GM19395 (cell line): ENCODE measurements at regions not wholly inside any gene's neighbourhood (a gene's known extent, or its start where the extent isn't known, plus 50 kb on each side); places are given as distances from the start of the nearest gene placed in this dataset.

Experiments
- ATAC-seq: cut with Tn5 transposase; IDR thresholded peaks from one replicate; pipeline ENCODE4 v1.9.1; 2021; ENCODE audit warnings: mild to moderate bottlenecking, moderate library complexity; ENCODE audit not compliant: unreplicated experiment

GRCh38 chr6:165229216-165229615 lies 80.2 kb downstream of the C6orf118 start:
- ATAC-seq = no peak

- ATAC-seq = no peak
Measured at GRCh38 chr6:165227644-165228329, 81.6 kb downstream of the C6orf118 start.

GRCh38 chr6:165223736-165224135 lies 85.7 kb downstream of the C6orf118 start:
- ATAC-seq = no peak

- ATAC-seq = no peak
Measured at GRCh38 chr6:165223101-165223500, 86.3 kb downstream of the C6orf118 start.

- ATAC-seq = no peak
Measured at GRCh38 chr6:165222315-165223025, 86.9 kb downstream of the C6orf118 start.

GRCh38 chr6:165220045-165220444 lies 89.4 kb downstream of the C6orf118 start:
- ATAC-seq = no peak

GRCh38 chr6:165219629-165220028 lies 89.8 kb downstream of the C6orf118 start:
- no peak for ATAC-seq

- no peak for ATAC-seq
Measured at GRCh38 chr6:165218829-165219228, 90.6 kb downstream of the C6orf118 start.

GRCh38 chr6:165206798-165207197 lies 102.6 kb downstream of the C6orf118 start:
- ATAC-seq = no peak

- no peak for ATAC-seq
Measured at GRCh38 chr6:165205632-165206031, 103.8 kb downstream of the C6orf118 start.

GRCh38 chr6:165204807-165205545 lies 104.4 kb downstream of the C6orf118 start:
- ATAC-seq = no peak

- ATAC-seq = no peak
Measured at GRCh38 chr6:165200178-165200577, 109.2 kb downstream of the C6orf118 start.

GRCh38 chr6:165191461-165191860 lies 117.9 kb downstream of the C6orf118 start:
- no peak for ATAC-seq

- ATAC-seq = no peak
Measured at GRCh38 chr6:165186441-165187205, 122.8 kb downstream of the C6orf118 start.

GRCh38 chr6:165186041-165186440 lies 123.4 kb downstream of the C6orf118 start:
- ATAC-seq = no peak

GRCh38 chr6:165184192-165184979 lies 125.0 kb downstream of the C6orf118 start:
- no peak for ATAC-seq

GRCh38 chr6:165183496-165184140 lies 125.8 kb downstream of the C6orf118 start:
- no peak for ATAC-seq

GRCh38 chr6:165183071-165183470 lies 126.3 kb downstream of the C6orf118 start:
- ATAC-seq = no peak

- no peak for ATAC-seq
Measured at GRCh38 chr6:165181951-165182414, 127.4 kb downstream of the C6orf118 start.

GRCh38 chr6:165178056-165178455 lies 131.3 kb downstream of the C6orf118 start:
- no peak for ATAC-seq
